ENCODE measurements at regions not wholly inside any gene's neighbourhood (a gene's known extent, or its start where the extent isn't known, plus 50 kb on each side); places are given as distances from the start of the nearest gene placed in this dataset.
"Not testable (repeated sequence)": the region's sequence is repeated elsewhere in the genome, so short reads cannot be mapped to it uniquely, and the experiment has no call there.

GRCh38 chr2:49318531-49318930 lies 164.2 kb upstream of the FSHR start:
- no peaks in the 10 kb centered on the region for H3K36me3 ChIP-seq (ENCODE audit: control insufficient read depth, insufficient read depth, low read length)
- TF ChIP-seq SIN3A (IDR thresholded peaks at IDR 0.05; ENCODE audit: borderline replicate concordance, insufficient read depth, low read depth, low read length) = no peak
- in situ Hi-C loops (cut with HindIII; ENCODE audit: low pct_unique_long_range_greater_than_20kb, low sequenced_read_pairs) = no loop called here
- no peak overlapping the region for H3K27ac ChIP-seq (ENCODE audit: low read length)
- ChIA-PET CTCF (no interaction called here), POLR2A (no interaction called here)
- no peaks in the 10 kb centered on the region for H3K9me3 ChIP-seq (ENCODE audit: control insufficient read depth, insufficient read depth, low read depth, low read length)
- BruUV-seq (replicated peaks) = no TSS peak
- ATAC-seq (no peak), DNase-seq (ENCODE audit: low read depth, low spot score) (no peak)
- intact Hi-C loops (cut with micrococcal nuclease; ENCODE audit: unreplicated experiment) = no loop called here
- no peaks in the 10 kb centered on the region for H3K27me3 ChIP-seq (ENCODE audit: control insufficient read depth, insufficient read depth, low read length)
- no peaks in the 10 kb centered on the region for H3K4me1 ChIP-seq (ENCODE audit: control insufficient read depth, insufficient read depth, low read length)
- no peak overlapping the region for H3K4me3 ChIP-seq (ENCODE audit: low read depth in 2 of 2, low read length in 2 of 2)

- no peak overlapping the region for H3K27ac ChIP-seq (ENCODE audit: low read length)
- H3K4me1 ChIP-seq (ENCODE audit: control insufficient read depth, insufficient read depth, low read length) = no peaks in the 10 kb centered on the region
- TF ChIP-seq REST (IDR thresholded peaks at IDR 0.05; ENCODE audit: insufficient read depth in 1 of 2, low read depth in 2 of 2, low read length in 1 of 2) (no peak), TCF7L2 (IDR thresholded peaks at IDR 0.05; ENCODE audit: low read depth, low read length) (no peak), SIN3A (IDR thresholded peaks at IDR 0.05; ENCODE audit: borderline replicate concordance, insufficient read depth, low read depth, low read length) (no peak), POLR2AphosphoS5 (IDR thresholded peaks at IDR 0.05; ENCODE audit: low read depth, low read length) (no peak), CTCF (IDR thresholded peaks at IDR 0.05) (no peak)
- DNase-seq (ENCODE audit: low read depth, low spot score) (no peak), ATAC-seq (no peak)
- intact Hi-C loops (cut with micrococcal nuclease; ENCODE audit: unreplicated experiment) (no loop called here), in situ Hi-C loops (cut with HindIII; ENCODE audit: low pct_unique_long_range_greater_than_20kb, low sequenced_read_pairs) (no loop called here)
- H3K4me3 ChIP-seq (ENCODE audit: low read depth in 2 of 2, low read length in 2 of 2) = no peak overlapping the region
- no peaks in the 10 kb centered on the region for H3K36me3 ChIP-seq (ENCODE audit: control insufficient read depth, insufficient read depth, low read length)
- ChIA-PET POLR2A (no interaction called here), CTCF (no interaction called here)
- H3K27me3 ChIP-seq (ENCODE audit: control insufficient read depth, insufficient read depth, low read length) = no peaks in the 10 kb centered on the region
- no TSS peak for BruUV-seq (replicated peaks)
- no peaks in the 10 kb centered on the region for H3K9me3 ChIP-seq (ENCODE audit: control insufficient read depth, insufficient read depth, low read depth, low read length)
Observed at GRCh38 chr2:49309461-49309860, 155.1 kb upstream of the FSHR start.

GRCh38 chr2:49306925-49307324 lies 152.6 kb upstream of the FSHR start:
- no peaks in the 10 kb centered on the region for H3K9me3 ChIP-seq (ENCODE audit: control insufficient read depth, insufficient read depth, low read depth, low read length)
- intact Hi-C loops (cut with micrococcal nuclease; ENCODE audit: unreplicated experiment) (no loop called here), in situ Hi-C loops (cut with HindIII; ENCODE audit: low pct_unique_long_range_greater_than_20kb, low sequenced_read_pairs) (no loop called here)
- no peak overlapping the region for H3K4me3 ChIP-seq (ENCODE audit: low read depth in 2 of 2, low read length in 2 of 2)
- no TSS peak for BruUV-seq (replicated peaks)
- H3K27me3 ChIP-seq (ENCODE audit: control insufficient read depth, insufficient read depth, low read length) = no peaks in the 10 kb centered on the region
- DNase-seq (ENCODE audit: low read depth, low spot score) = no peak
- no peak overlapping the region for H3K27ac ChIP-seq (ENCODE audit: low read length)
- ChIA-PET CTCF (no interaction called here), POLR2A (no interaction called here)
- ATAC-seq = no peak
- no peaks in the 10 kb centered on the region for H3K4me1 ChIP-seq (ENCODE audit: control insufficient read depth, insufficient read depth, low read length)
- no peaks in the 10 kb centered on the region for H3K36me3 ChIP-seq (ENCODE audit: control insufficient read depth, insufficient read depth, low read length)
- TF ChIP-seq TCF7L2 (IDR thresholded peaks at IDR 0.05; ENCODE audit: low read depth, low read length) = no peak
- TF ChIP-seq POLR2AphosphoS5 (IDR thresholded peaks at IDR 0.05; ENCODE audit: low read depth, low read length) = no peak
- TF ChIP-seq SIN3A (IDR thresholded peaks at IDR 0.05; ENCODE audit: borderline replicate concordance, insufficient read depth, low read depth, low read length) = no peak

- H3K36me3 ChIP-seq (ENCODE audit: control insufficient read depth, insufficient read depth, low read length); intact Hi-C loops (cut with micrococcal nuclease; ENCODE audit: unreplicated experiment); H3K4me1 ChIP-seq (ENCODE audit: control insufficient read depth, insufficient read depth, low read length); CTCF ChIA-PET; POLR2A ChIA-PET; ATAC-seq; in situ Hi-C loops (cut with HindIII; ENCODE audit: low pct_unique_long_range_greater_than_20kb, low sequenced_read_pairs); H3K27ac ChIP-seq (ENCODE audit: low read length); H3K9me3 ChIP-seq (ENCODE audit: control insufficient read depth, insufficient read depth, low read depth, low read length); H3K27me3 ChIP-seq (ENCODE audit: control insufficient read depth, insufficient read depth, low read length); BruUV-seq (replicated peaks); DNase-seq (ENCODE audit: low read depth, low spot score); H3K4me3 ChIP-seq (ENCODE audit: low read depth in 2 of 2, low read length in 2 of 2): not testable (repeated sequence)
Observed at GRCh38 chr2:49298693-49299092, 144.4 kb upstream of the FSHR start.

Data from Panc1 (cell line).